NCI-H345 treated with DMSO at 0.1 percent for 48 hours (cell line): ENCODE measurements at regions not wholly inside any gene's neighbourhood (a gene's known extent, or its start where the extent isn't known, plus 50 kb on each side); places are given as distances from the start of the nearest gene placed in this dataset.

Experiments used
- DNase-seq: peaks from one replicate; lab custom pipeline; 2025; ENCODE audit not compliant: unreplicated experiment; lab: John Stamatoyannopoulos, UW

- DNase-seq = no peak
Measured at GRCh38 chr13:99827011-99827772, 144.4 kb downstream of the ZIC5 start.

- no peak for DNase-seq
Measured at GRCh38 chr13:99823961-99824360, 147.6 kb downstream of the ZIC5 start.

DNA sequence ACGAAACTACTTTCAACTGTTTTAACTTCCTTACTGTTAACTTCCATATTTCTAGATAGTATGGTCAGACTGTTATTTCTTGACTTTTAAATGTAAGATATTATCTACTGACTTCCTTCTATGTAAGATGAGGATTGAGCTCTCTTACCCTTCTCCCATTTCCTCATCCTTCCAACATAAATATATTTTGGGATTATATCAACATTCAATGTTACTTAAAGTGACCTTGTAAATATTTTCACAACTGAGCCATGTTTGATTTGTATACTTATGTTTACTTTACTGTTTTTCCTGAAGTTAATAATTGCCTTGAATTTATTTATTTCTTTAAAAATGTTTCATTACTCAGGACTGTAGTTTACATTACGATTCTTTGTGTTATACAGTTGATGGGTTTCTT is 148.7 kb downstream of the ZIC5 start:
- no peak for DNase-seq

DNA sequence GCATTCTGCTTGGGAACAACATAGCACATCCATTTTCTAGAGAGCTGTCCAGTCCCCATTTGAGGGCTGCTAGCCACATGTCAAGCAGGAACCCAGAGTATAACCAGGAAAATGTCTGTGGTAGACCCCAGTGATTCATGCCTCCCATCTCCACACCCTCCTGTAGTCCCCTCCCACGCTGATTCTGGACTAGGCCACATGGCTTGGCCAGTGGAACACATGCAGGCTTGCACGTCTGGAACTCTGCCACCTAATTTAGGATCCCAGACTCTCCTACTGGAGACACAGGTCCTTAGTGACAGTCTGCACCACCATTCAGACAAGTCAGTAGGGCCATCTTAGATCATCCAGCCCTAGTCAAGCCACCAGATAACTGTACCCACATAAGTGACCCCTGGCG is 149.8 kb downstream of the ZIC5 start:
- no peak for DNase-seq

DNA sequence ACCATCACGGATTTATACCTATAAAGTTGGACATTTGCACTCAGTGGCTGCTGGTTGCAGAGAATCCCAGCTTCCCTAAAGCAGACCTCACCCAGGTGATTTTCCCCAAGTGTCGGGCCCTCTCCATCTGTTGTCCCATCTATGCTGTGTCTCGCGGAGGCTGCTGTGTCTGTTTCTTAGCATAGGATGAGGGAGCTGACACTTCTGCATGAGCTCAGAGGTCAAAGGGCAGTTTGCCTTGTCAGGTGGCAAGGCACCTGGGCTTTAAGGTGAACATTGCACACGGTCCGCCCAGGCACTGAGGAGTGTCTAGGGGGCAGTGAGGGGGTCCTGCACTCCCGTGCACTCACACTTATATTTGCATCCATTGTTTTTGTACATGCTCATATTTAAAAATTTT is 151.6 kb downstream of the ZIC5 start:
- no peak for DNase-seq

GRCh38 chr13:99816321-99816720 is 155.2 kb downstream of the ZIC5 start:
- DNase-seq = no peak

DNA sequence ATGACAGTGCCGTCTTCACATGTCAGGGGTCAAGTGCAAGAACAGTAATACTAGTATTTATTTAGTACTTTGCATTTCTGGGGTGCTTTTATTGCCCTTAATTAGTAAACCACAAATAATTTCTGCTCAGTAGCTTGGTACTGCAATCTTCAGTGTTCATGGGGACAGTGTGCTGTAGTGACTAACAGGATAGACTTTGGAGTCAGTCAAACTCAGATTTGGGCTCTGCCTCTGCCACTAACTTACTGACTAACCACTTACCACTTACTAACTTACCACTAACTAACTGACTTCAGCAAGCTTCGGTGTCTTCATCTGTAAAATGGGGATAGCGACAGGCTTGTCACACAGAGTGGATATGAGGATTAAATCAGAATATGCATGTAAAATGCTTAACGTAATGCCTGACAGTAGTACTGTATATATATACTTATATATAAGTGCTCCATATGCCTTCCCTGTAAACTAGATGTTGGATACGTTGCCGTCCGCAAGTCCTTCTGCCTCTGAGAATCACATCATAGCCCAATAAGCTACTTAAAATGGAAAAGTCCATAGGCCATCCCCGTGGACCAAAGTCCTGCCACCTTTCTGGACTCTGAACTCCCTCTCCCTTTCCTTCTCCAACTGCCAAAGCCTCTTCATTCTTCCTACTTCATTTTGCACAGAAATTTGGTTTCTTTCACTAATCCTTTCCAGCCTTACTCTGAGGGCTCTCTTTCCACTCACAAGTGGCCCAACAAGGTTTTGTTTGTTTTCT is 158.1 kb downstream of the ZIC5 start:
- no peak for DNase-seq

DNA sequence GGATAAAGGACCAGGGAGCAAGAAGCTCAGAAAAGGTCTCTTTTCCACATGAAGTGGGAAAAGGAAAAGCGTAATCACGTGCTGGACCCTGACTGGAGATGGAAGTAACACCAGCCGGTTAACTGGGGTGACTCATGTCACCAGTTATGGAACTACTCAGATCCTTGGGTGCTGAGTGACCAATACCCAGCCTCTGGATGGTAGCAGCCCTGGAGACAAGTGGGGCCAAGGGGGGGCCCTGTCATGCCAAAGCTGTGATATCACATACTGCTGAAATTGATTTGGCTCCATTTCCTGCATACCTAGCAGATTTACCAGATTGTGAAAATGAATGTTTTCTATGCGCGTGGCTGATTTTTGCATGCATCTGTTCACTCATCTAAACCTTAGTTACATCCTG is 158.9 kb downstream of the ZIC5 start:
- no peak for DNase-seq

DNA sequence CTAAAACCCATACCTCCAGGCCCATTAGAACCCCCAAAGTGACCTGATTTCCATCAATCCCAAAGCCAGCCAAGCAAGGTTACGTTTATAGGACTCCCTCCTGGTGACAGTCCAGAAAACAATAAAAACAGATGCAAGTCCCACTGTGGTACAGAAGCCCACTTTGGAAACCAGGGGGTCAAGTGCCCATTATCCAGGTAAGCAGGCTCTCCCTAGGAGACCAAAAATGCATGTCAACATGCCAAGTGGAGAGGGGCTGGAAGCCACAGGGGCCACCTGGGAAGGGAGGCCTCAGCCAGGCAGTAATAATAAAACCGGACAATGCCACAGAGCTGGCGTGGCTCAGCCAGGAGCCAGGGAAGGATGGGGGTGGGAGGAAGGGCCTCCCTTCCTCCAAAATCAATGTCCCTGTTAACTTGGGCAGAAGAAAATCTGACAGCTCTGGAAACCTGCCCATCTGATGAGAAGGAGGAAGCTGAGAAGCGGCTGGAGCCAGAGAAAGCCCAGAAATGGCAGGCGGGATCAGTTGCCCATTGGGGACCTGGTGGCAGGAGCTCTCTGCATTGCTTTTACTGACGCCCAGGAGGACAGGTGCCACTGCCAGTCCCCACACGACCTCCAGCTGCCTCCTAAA is 160.4 kb downstream of the ZIC5 start:
- DNase-seq = no peak

GRCh38 chr13:99809926-99810325 is 161.6 kb downstream of the ZIC5 start:
- no peak for DNase-seq

DNA sequence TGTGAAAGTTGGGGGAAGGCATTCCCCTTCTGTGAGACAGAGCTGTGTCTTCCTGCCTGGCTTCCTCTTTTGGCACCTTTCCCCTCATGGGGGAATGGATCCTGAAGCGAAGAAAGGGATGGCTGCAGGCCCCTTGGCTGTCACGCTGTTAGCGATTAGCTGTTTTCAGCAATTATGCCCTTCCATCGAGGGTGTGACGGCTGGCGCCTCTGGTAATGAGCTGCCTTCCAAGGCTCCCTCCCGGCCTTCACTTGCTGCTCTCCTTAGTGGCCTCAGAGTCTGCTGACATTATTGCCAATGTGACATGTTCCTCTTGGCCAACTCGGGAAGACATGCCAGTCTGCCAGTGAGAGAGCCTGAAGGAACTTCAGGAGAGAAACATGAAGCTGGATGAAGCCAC is 162.1 kb downstream of the ZIC5 start:
- no peak for DNase-seq

- DNase-seq = no peak
Measured at GRCh38 chr13:99808786-99809185, 162.8 kb downstream of the ZIC5 start.

DNA sequence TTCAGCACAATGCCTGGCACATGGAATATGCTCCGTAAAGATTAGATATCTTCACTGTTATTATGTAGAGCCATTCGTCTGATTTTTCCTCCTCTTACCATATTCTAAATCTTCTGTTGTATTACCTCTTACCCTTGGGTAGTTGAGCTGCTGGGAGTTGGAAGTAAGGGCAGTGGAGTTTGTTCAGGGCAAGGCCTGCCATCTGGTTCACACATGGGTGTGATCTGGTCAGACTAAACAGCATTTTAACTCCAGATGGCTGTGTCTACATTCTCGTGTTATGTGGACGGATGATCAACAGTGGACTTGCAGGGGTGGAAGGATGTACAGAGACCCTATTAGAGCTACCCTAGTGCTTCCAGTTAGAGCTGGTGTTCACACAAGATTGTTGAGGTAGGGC is 164.9 kb downstream of the ZIC5 start:
- DNase-seq = no peak

DNA sequence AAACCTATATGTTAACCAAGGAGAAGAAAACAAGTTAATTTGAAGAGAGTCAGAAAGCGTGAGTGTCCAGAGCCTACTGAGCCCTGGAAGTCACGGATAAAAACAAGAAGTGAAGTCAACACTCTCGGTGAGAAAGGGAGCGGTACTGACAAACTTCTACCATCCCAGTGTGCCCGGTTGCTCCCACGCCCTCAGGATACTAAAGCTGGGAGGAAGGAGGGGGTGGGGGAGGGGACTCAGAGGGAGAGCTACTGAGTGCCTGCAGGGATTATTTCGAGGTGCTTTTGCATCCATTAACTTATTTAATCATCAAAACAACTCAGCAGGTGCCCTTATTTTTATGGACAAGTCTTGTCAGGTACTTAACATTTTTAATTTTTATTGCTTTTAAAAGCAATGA is 166.2 kb downstream of the ZIC5 start:
- DNase-seq = no peak

DNA sequence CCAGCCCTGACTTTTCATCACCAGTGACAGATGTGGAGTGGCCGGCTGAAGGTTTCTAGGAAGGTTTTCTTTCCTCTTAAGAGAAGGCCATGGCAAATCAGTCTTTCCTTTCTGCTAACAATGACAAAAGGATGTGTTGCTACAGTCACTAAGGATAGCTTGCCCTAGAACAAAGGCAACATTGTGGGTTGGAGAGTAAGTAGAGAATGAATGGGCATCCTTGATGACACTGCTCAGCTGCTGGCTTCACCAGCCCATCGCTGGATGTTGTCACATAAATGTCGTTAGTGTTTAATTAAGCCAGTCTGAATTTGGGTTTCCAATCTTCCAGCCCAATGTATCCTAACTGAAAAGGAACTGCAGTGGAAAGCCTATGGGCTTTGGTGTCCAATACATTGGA is 168.4 kb downstream of the ZIC5 start:
- DNase-seq = no peak

- DNase-seq = no peak
Measured at GRCh38 chr13:99802416-99802815, 169.2 kb downstream of the ZIC5 start.

DNA sequence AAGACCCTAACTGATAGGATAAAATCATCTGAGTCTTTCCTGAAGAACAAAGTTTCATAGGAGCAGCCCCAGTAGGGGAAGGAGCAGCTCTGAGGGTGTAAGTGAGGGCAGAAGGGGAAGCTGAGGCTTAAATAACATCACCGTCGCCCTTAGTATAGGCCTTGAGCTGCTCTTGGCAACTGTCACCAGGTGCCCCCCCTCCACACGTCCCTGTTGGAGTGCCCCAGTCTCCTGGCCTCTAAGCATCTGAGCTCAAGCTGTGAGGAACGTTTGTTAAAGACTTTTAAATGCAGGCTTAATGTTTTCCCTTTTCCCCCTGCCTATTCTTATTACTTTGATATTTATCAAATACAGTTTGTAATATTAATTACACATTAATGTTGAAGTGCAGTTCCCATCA is 170.6 kb downstream of the ZIC5 start:
- DNase-seq = peak; percentile 61

DNA sequence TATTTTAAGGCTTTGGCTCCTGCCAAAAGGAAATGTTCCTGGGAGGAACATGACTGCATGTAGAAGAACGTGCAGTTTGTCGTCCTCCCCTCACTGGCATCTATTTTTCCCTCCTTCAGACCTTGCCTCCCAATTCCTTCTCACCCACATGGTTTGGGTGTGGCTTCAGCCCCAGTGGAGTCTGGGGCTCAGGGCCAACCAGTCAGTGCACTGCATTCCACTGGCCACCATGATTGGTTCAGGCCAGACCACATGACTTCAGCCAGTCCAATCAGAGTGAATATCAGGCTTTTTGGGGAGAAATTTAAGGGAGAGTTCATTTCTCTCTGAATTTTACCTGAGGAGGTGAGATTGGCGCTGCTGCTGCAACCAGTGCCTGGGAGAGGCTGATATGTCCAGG is 171.6 kb downstream of the ZIC5 start:
- no peak for DNase-seq

DNA sequence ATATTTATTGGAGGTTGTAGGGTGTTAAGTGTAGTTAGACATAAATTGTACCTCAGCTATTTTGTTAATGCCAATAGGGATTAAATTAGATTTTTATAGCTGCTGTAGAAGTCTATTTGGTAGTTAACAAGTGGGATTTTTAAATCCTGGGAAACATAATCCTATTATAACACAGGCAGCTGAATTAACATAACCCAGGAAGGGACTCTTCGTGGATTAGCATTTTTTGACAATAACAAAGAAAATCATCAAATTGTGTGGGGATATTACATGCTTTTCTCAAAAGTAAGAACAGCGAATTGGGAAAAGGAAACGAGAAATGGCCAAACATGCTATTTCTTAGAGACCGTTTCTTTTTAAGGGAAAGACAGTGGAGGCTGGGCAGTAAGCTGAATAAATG is 172.8 kb downstream of the ZIC5 start:
- no peak for DNase-seq

DNA sequence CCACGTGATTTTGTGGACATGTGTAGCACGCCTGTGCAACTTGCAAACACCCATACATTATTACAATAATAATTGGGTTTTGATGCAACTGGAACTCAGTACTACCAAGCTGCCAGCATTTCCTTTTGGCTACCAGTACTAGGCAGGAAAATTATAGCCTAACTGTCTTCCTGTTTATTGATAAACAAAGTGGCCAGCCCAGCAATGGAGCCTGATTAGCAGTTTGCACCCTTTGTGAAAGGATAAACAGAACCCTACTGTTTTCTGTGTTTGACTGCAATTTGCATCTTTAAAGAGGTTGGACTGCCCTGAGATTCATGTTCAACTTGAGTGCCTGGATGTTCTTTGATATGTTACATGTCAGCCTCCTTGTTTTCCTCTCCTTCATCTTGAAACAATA is 173.9 kb downstream of the ZIC5 start:
- DNase-seq = no peak

DNA sequence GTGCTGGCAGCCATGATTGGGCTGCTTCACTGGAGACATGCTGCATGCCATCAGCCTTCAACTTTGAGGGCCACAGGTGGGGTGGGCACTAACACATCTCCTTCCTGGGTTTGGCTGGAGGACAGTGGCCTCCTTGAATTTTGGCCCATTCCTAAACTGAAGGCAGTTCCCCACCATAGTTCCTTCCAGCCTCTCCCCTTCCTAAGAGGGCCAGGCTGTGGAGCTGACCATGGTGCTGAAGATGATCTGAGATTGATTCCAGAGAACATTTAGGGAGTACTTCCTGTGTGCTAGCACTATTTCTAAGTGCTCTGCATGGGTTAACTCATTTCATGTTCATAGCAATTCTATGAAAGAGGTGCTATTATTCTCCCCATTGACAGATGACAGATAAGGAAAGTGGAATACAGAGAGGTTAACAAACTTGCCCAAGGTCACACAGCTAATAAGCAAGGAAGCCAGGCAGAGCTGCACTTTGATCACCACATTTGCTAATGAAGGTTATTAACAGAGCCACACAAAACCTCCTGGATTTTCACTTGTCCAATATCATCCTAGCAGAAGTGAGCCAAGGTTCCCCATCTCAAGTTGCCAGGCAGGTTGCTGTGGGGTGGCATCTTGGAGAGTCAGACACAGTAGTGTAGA is 175.3 kb downstream of the ZIC5 start:
- no peak for DNase-seq
